ENCODE measurements at regions not wholly inside any gene's neighbourhood (a gene's known extent, or its start where the extent isn't known, plus 50 kb on each side); places are given as distances from the start of the nearest gene placed in this dataset.

- no peak for TF ChIP-seq CTCF (IDR thresholded peaks at IDR 0.05)
- TF ChIP-seq ZFX (IDR thresholded peaks at IDR 0.05; ENCODE audit: borderline replicate concordance), result no peak
- H3K27ac ChIP-seq, result no peak overlapping the region
Measured at GRCh38 chr4:81883530-81884450, 412.1 kb upstream of the RASGEF1B start.

GRCh38 chr4:81883004-81883403 is 411.3 kb upstream of the RASGEF1B start:
- no peak for TF ChIP-seq ZFX (IDR thresholded peaks at IDR 0.05; ENCODE audit: borderline replicate concordance)
- TF ChIP-seq CTCF (IDR thresholded peaks at IDR 0.05), result no peak

GRCh38 chr4:81881855-81882621 is 410.3 kb upstream of the RASGEF1B start:
- no peak overlapping the region for H3K27ac ChIP-seq
- TF ChIP-seq ZFX (IDR thresholded peaks at IDR 0.05; ENCODE audit: borderline replicate concordance), result no peak
- TF ChIP-seq CTCF (IDR thresholded peaks at IDR 0.05), result no peak

More at GRCh38 chr4:81883004-81883403, 411.3 kb upstream of the RASGEF1B start:
- no peak overlapping the region for H3K27ac ChIP-seq

GRCh38 chr4:81876106-81876505 is 404.4 kb upstream of the RASGEF1B start:
- TF ChIP-seq ZFX (IDR thresholded peaks at IDR 0.05; ENCODE audit: borderline replicate concordance), result no peak
- TF ChIP-seq CTCF (IDR thresholded peaks at IDR 0.05), result no peak

GRCh38 chr4:81874661-81875515 is 403.2 kb upstream of the RASGEF1B start:
- TF ChIP-seq ZFX (IDR thresholded peaks at IDR 0.05; ENCODE audit: borderline replicate concordance), result no peak
- TF ChIP-seq CTCF (IDR thresholded peaks at IDR 0.05), result no peak
- no peak overlapping the region for H3K27ac ChIP-seq

More at GRCh38 chr4:81876106-81876505, 404.4 kb upstream of the RASGEF1B start:
- H3K27ac ChIP-seq, result no peak overlapping the region

- H3K27ac ChIP-seq, result no peak overlapping the region
- TF ChIP-seq CTCF (IDR thresholded peaks at IDR 0.05), result no peak
- no peak for TF ChIP-seq ZFX (IDR thresholded peaks at IDR 0.05; ENCODE audit: borderline replicate concordance)
Measured at GRCh38 chr4:81870275-81870674, 398.6 kb upstream of the RASGEF1B start.

Data from 22Rv1 (cell line).